ENCODE measurements at regions not wholly inside any gene's neighbourhood (a gene's known extent, or its start where the extent isn't known, plus 50 kb on each side); places are given as distances from the start of the nearest gene placed in this dataset.
"Not testable (repeated sequence)": the region's sequence is repeated elsewhere in the genome, so short reads cannot be mapped to it uniquely, and the experiment has no call there.

DNA sequence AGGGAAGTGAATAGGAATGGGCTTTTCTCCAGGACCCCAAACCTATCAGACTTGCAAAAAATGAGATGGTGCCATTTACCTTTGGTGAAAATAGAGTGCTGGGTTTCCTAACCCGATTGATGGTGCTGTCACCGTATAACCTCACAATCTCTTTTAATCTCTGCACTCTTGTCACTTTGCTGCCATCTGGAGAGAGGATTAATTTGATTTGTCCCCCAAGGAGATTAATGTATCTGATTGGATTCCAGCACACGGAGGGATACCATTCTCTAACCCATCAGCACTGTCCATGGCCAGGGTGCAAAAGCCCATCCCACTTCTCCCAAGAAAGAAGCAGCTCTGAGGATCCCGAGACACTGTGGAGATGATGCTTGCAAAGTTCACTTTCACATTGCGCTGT, 86.3 kb upstream of the NFE2L3 start:
- no peak for DNase-seq

DNA sequence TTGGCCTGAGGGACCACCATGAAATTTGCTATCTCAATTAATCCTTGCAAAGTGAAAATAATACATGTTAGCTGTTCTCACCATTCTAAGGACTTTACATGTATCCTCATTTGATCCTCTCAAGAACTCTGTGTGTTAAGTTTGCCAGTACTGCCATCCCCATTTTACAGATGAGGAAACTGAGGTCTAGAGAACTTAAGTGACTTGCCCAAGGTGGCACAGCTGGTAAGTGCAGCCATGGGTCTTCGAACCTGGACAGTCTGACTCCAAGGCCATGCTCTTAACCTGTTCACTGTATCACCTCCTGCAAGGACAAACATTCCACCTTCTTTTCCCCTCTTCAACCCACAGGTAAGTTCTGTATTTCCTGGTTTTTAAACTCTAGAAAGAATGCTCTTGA, 85.3 kb upstream of the NFE2L3 start:
- DNase-seq: no peak

DNA sequence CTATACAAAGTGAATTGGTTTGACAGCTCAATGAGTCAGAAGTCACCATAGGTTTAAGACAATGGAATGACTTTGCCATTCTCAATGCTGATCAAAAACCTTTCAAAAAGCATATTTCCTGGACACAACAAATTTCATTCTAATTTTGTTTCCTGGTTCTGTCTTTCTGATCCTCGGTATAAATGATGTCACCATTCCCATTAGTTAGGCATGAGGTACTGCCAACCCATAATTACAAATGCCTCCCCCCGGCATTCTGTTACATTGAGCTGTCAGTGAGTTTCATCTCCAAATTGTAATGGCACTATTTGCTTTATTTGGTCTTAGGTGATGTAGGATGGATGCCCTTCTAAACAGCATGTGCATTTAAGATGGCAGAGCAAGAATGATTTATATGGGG, 81.7 kb upstream of the NFE2L3 start:
- no peak for DNase-seq

DNA sequence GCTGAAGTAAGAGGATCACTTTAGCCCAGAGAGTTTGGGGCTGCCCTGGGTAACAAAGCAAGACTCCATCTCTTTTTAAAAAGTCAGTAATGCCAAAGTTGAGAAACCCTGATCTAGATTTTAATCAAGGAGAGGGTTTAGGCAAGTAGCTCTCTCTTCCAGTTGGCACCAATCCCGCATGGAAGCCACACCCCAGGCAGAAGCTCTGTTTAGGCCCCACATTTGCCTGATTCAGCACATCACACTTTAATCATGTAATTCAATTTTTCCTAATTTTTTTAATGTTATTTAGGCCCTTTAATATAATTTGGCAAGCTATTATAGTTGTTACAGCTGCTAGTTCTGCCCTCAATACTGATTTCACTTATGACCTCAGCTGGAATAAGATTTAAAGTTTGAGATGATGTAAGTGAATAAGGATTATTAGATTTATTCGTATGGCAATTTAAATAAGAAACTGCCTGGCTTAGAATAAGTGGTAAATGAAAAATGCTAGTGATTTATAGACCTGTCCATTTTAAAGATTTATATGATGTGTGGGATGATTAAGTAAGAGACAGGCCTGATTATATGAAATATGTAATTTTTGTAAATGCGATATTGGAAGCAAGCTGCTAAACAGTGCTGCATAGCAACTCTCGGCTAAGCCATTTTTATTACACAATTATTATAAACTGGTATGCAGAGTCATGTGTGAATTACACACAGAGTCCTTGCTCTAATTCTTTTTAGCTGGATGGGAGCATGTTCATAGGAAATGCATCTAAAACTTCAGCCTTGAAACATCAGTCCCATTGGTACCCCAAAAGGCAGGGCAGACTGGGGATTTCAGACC, 80.2 kb upstream of the NFE2L3 start:
- no peak for DNase-seq

DNA sequence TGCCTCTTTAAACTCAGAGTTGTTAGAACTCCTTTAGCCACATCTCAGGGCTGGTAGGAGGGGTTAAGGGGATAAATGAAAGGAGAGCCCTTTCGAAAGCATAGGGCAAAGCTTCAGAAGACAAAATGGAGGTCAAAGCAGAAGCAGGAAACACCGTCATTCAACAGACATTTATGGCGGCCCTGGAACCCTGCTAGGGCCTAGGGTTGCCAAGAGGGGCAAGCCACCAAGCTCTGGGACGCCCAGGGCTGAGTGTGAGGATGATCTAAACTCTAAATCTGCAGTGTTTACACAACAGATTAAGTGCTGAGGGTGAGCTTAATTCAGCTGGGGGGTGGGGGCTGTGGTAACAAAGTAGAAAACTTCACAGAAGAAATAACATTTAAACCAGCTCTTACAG, 79.0 kb upstream of the NFE2L3 start:
- DNase-seq: no peak

DNA sequence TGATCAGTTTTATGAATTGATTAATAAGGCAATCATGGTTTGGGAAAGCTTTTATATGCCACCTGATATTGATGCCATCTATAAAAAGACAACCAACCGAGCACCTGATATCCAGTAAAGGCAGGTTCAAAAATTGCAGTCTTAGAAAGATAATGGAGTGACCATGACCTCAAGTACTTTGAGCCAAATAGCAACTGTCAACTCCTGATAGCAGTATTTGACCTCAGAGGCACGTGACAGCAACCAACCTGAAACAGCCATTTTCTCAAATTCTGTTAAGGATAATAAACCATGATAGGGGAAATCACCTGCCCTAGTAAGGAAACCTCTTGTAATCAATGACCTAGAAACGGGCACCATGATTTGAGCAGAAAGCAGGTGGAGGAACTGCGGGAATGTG, 77.1 kb upstream of the NFE2L3 start:
- no peak for DNase-seq

DNA sequence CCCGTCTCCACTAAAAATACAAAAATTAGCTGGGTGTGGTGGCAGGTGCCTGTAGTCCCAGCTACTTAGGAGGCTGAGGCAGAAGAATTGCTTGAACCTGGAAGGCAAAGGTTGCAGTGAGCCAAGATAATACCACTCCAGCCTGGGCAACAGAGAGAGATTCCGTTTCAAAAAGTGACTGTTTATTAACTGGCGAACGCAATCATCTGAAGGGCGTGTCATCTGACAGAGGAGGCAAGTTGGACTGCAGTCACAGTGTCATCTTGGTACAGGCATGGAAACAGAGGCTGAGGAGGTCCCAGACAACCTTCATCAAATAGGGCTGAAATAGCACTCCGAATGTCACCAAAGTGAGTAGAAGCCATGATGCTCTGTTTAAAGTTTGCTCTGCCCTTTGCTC, 75.3 kb upstream of the NFE2L3 start:
- no peak for DNase-seq

DNA sequence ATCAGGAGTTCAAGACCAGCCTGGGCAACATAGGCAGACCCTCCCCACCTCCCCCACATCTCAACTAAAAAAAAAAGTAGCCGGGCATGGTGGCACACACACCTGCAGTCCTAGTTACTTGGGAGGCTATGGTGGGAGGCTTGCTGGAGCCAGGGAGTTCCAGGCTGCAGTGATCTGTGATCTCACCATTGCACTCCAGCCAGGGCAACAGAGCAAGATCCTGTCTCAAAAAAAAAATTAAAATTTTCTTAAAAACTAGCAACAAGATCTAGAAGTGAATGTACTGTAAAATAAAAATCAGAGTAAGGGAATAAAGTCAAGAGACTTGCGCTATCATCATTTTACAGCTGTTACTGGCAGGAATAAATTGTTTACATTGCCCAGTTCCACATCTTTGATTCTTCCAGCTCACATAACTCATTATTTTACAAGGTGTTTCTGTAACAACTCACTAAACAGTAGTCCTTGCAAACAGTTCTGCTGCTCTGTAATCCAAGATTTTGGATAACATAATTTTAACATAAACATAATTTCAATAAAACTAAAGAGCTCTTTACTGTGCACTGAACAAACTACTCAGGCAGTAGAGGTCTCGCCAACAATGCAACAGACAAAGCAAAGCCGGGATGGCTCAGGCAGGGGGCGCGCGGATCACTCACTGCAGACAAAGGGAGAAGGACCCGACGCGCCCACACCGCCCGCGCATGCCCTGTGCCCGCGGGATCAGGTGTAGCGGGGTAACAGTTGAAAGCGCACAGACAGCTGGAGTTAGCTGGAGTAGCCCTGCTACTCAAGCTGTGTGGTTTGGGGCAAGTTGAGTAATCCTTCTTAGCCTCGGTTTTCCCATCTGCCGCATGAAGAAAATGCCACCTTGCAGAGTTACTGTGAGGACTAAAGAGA, 73.3 kb upstream of the NFE2L3 start:
- DNase-seq: peak; percentile 72

DNA sequence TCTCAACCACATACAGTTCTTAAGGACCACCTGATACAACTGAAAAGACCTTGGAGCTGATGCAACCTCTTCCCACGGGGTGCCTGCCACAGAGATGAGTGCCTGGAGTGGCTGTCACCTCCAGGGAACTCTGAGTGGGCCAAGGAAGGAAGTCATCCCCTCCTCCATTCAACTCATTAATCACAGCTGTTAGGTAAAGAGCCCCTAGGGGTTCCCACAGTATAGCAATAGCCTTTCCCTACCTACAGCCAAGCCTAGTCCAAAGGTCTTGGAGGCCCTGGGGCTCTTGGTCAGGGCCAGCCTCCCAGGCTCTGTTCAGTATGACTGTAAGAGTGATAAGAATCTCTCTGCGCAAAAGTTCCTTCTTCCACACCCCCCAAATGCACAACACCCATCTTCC, 70.4 kb upstream of the NFE2L3 start:
- DNase-seq: no peak

DNA sequence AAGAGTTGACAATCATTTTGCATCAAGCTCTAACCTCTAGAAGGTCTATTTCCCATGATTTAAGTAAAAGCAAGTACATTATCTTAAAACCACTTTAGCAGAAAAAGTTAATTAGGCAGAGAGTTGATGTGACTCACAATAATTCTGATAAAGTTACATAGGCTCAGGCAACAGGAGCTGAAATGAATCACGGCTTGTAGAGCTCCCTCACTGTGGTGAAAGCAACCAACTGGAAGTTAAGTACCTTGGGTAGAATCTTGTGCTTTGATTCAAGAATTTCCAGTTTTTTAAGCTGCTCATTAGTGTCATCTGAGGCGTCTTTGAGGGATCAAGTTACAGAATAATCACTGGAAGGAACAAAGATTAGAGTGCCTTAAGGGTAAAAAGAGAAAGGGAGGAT, 68.9 kb upstream of the NFE2L3 start:
- DNase-seq: no peak

DNA sequence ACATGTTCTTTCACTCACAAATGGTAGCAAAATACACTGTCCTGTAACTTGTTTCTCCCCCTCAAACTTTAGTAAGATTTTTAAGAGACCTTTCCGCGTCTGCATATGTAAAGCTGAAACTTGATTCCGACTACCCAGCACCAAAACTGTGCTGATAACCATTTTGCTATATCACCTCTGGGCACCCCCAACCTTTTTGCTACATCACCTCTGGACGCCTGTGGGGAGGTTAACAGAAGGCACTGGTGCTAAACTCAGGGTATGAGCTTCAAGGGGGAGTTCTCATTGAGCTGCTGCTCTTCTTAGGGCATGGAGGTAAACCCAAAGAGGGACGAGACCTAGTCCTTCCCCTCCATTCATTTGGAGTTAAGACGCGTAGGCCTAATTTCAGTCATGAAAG, 67.6 kb upstream of the NFE2L3 start:
- DNase-seq: no peak

DNA sequence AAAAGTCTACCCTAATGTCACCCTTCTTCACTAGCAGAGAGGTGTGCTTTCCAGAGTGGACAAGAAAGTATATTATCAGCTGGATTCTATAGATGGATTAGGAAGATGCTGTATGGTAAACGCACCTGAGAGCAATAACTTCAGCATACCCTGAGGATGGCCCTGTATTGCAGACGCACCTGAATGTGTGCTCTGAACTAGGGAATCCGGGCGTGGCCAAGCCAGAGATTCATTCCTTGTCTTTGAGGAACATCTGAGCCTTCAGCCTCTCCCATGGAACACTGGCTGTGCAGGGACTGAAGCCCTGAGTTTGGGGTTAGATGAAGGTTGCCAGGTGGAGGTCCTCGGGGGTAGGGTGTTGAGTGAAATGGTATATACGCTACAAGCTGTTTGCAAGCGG, 66.2 kb upstream of the NFE2L3 start:
- no peak for DNase-seq

DNA sequence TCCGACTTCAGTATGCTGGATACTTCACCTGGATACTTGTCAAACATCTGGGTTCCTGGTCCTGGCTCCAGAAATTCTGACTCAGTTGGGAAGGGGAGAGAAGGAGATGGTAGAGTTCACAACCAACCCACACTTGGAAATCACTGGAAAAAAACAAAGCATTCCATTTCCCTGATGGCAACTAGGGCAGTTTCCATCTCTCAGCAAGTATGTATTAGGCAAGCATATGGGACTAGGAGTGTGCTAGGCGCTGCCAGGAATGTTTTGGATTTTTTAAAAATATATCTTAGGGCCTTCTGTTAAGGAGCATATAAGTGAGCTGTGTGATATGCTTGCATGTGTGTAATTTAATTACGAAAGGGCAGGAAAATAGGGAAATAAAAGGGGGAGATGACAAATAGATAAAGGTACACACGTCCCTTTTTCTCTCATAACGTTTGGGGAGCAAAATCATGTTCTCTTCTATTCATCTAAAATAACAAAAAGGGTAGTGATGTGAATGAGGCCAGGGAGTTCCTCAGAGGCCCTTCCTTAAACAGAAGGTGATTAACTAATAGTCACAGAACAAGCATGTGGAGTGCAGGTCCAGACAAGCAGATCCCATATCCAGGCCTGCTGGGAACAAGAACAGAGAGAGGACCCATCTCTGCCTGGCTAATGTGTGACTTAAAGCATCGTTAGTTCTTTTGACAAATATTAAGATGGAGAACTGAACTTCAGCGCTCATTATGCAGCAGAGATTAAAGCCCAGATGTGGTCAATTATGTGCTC, 64.5 kb upstream of the NFE2L3 start:
- DNase-seq: no peak

DNA sequence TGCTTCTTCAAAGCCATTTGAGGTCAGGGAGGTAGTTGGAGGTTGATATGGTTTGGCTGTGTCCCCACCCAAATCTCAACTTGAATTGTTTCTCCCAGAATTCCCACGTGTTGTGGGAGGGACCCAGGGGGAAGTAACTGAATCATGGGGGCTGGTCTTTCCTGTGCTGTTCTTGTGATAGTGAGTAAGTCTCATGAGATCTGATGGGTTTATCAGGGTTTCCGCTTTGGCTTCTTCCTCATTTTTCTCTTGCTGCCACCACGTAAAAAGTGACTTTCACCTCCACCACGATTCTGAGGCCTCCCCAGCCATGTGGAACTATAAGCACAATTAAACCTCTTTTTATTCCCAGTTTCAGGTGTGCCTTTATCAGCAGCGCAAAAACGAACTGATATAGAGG, 62.5 kb upstream of the NFE2L3 start:
- not testable (repeated sequence) for DNase-seq

DNA sequence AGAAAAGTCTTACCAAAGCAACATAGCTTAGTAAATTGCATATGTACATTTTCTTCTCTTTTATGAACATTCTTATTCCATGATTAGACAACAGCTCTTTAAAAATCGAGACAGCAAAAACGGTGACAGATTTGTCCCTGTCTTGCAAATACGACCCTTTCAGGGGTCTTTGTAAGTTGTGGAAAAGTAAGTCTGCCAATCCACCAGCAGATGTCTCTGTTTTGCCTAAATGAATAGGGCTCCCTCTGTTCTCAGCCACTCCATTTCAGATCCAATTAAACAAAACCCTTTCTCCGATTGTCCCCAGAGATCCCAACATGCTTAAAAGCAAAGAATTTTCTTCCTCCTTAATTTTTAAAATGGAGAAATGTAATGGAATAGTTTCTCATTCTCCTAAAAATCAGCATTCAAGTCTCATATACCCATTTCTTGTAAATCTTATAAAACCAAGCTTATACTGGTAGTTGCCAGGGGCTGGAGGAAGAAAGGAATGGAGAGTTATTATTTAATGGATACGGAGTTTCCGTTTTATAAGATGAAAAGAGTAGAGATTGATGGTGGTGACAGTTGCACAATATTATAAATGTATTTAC, 61.0 kb upstream of the NFE2L3 start:
- peak; percentile 23 for DNase-seq

DNA sequence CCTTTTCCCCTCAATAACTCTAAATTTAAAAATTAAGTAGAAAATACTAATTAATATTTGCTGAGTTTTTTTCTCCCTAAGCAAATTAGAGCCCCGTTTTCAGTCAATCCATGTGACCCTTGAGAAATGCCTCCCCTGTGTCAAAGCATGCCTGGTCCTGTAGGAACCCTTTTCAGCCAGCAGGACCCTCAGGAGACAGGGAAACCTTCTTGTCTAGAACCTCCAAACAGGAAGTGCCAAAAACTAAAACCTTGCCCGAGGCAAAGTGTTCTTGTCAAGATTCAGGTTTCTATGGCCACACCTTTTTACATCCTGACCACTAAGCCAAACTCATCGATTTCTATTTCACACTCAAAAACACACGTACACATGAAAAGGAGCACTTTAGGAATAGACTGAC, 60.1 kb upstream of the NFE2L3 start:
- no peak for DNase-seq

DNA sequence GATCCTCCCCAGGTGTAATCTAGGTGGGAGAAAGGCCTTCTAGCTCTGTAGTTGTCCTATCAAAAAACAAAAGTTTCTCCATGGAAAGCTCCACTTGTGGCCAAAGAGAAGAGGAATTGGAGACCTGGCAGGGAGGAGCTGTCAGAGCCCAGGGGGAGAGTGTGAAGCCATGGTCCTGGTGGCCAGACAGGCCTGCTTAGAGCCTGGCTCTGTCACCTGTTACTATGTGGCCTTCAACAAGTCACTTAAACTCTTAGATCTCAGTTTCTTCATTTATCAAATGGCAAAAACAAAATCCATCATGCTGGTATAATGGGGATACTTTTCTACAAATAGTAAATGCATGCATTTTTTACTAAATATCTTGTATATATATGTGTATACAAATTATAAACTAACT, 59.0 kb upstream of the NFE2L3 start:
- DNase-seq: no peak

DNA sequence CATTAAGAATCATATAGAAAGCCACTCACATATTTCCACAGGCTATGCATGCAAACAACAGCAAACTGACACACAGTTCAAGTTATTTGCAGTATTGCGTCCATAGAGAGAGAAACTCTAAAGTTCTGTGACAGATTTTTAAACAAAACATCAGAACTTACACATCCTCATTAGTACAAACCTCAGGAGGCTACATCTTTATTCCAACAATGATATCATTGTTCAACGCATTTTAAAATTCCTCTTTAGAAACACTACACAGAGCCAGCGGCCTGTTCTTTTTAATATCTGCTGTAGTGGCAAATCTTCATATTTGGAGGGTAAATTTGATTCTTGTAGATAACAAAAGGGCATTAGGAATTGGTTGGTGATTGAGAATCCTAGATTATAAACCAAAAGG, 55.9 kb upstream of the NFE2L3 start:
- no peak for DNase-seq

DNA sequence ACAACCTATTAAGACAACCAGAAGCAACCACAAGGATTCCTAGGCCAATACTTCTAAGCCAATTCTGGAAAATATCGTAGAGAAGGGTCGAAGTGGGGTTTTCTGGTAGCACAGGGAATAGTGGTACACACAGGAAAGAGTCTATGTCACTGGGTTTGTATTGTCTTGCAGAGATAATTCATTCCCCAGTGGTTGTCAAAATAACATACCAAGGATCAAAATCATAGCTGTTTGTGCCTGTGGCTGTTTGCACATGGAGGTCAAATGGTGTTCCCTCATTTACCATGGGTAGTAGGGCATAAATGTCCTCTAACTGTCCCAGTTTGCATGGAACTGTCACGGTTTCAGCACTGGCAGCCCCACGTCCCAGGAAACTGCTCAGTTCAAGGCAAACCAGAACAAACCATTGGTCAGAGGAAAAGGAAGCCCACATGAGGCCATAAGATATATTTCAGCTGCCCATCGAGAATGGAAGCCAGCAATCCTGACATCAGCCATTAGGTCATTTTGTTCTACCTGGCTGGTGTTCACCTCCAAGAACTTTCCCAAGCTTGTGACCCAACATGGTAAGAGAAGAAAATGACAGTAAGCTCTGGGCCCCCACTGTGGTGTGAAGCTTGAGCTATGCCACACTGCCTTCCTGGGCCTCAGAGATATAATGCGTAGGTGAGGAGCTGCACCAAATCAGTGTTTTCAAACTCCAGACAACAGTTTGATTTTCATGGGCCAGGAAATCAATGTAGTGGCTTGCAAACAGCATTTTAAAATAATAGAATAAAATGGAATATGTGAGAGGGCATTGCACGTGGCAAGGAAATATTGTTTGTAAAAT, 53.9 kb upstream of the NFE2L3 start:
- no peak for DNase-seq

DNA sequence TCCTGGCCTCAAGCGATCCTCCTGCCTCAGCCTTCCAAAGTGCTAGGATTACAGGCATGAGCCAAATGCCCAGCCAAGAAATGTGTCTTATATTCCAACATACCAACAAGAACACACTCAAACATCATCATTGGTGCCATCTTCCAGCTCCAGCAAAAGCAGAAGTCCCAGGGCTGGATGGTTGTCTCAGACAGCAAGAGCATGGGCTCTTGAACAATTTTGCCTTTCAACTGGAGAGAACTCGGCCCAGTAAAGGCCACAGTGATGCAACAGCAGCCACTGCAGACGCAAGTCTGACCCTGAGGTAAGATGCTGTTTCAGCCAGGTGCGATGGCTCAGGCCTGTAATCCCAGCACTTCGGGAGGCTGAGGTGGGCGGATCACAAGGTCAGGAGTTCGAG, 52.8 kb upstream of the NFE2L3 start:
- DNase-seq: no peak

DNA sequence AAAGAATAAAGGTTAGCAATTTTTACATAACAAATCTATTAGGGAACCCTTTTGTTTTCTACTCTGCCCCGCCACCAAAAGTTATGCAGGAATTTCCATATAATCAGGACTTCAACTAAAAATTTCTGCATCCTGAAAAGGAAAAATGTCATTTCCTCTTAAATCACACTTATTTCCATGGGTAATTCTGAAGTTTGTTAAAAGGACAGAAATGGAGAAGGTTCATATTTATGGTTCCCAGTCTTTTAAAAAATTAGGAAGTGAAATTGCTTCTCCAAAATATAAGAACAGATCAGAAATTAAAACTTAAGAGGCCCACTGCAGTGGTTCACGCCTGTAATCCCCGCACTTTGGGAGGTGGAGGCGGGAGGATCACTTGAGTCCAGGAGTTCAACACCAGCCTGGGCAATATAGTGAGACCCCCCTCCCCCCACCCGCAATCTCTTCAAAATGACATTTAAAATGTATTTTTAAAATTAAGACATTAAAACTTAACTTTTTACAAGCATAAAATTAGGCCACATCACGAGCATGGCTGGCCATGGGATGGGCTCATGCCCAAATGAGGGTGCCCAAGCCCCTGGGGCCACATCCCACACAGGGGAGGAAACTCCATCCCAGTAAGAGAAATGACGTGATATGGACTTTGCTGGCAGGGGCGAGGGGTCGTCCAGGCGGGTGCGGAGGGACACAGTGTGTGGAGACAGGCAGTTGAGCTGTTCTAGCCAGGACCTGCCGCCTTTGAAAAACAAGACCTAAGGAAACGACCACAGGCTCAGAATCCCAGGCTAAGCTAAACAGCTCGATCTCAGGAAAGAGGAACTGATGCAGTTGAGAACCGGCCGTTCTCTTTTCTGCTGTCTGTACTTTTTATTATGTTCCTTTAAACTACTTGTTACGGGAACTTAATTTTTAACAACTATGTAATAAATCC, 51.3 kb upstream of the NFE2L3 start:
- no peak for DNase-seq

Measured in central memory CD4-positive, alpha-beta T cell (primary cell).